Renal cortex interstitium (tissue), 11 donors: ENCODE measurements at regions not wholly inside any gene's neighbourhood (a gene's known extent, or its start where the extent isn't known, plus 50 kb on each side); places are given as distances from the start of the nearest gene placed in this dataset.

Source experiments
- DNase-seq, 11 donors: peaks; one replicate each; pipeline ENCODE4 v3.0.0-alpha.2; 2013; ENCODE audit warnings: low read depth in 9 of 11, low spot score in 4 of 11; ENCODE audit errors: extremely low read depth in 1 of 11

DNA sequence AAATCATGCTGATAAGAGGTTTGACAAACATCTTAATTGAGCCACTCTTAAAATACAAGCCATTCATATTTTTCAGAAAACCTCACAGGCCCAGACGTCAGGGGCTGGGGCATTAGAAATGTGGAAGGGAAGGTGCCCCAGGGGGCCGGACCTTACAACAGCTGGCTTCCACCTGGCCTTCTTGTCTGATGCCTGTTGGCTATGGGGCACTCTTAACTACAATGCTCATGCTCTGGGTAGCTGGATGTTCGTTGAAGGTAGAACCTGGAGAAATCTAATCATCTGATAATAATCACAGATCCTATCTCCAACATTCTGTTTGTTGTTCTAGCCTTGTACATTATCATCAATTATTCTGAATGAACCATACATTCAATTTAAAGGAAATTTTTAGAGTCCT is 156.9 kb upstream of the SOX11 start:
- DNase-seq = no peak

- DNase-seq = no peak
Measured at GRCh38 chr2:5537180-5537688, 154.9 kb upstream of the SOX11 start.

- DNase-seq = no peak
Measured at GRCh38 chr2:5538313-5538712, 153.9 kb upstream of the SOX11 start.

- peak in 2 of 11 donors; percentile 35 to 51 for DNase-seq
Measured at GRCh38 chr2:5538772-5539171, 153.4 kb upstream of the SOX11 start.

DNA sequence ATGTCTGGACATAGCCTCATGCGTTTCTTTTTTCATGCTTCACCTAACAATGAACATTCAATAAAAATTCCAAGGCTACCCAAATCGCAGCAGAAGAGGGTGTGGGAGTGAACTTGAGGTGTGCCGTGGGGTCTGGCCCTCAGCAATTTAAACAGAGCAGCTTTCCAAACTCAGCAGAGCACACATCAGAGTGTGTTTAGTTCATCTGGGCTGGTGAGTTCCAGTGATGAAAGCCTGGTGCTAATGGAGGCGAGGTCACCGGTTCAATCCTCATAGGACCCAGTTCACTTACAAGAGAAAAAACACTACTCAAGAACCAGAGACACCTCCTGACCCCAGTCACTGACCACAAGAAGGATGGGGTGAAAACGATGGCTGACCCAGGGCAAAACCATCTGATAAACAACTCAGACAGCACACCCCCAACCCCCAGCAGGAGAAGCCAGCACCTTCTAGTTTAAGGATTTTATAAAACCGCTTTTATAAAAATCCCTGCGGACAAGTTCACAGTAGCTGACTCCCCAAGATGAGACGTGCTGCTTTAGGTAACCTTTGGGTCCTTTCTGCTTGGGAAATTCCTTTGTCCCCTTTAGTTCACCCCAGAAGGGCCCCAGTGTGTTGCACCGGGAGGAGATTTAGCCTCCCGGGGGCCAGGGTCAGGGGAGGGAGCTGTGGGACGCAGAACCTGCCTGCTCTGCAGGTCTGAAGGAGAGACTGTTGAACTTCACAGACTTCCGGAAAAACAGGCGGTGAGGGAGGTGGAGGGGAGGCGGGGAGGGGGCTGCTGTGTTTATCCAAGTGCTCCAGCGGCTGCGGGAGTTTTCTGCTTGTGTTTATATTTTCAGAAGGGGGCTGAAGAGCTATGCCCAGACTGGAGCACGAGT is 152.7 kb upstream of the SOX11 start:
- peak in 6 of 11 donors; percentile 19 to 72 (median 64) for DNase-seq

- no peak for DNase-seq
Measured at GRCh38 chr2:5540856-5541255, 151.3 kb upstream of the SOX11 start.

- no peak for DNase-seq
Measured at GRCh38 chr2:5544205-5544786, 147.9 kb upstream of the SOX11 start.

DNA sequence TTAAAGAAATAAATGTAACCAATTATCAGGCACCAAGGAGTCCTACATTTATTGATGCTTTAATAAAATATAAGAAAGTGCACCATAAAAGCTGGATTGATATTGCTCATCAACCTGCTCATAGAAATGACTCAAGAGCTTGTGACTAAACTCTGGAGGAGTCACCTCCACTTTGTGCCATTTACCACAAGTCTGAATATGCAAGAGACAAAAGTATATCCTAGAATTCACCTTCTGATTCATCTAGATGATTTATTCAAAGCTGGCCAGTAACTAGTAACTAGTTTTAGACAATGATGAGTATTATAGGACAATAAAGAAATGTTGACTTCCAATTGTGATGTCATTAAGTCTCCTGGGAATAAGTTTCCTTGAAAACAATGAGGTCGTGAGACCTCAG is 146.0 kb upstream of the SOX11 start:
- DNase-seq = no peak

GRCh38 chr2:5548991-5549715 is 143.0 kb upstream of the SOX11 start:
- peak in 7 of 11 donors; percentile 22 to 76 (median 43) for DNase-seq

DNA sequence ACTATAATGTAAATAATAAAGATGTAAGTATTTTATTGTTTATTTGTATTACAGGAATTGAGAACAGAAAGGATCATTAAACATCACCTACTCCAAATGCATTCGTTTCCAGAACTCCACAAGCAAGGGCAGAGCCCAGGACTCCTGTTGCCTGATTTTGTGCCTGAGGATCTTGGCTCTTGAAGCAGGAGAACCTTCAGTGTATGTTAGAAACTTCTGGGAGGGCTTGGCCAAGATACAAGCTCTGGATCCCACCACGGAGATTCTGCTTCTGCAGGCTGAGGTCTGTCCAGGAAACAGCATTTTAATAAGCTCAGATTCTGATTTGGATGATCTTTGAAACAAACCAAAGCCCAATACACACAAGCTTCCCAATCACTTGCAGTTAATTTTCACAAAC is 142.4 kb upstream of the SOX11 start:
- DNase-seq = no peak

- DNase-seq = no peak
Measured at GRCh38 chr2:5555636-5556035, 136.5 kb upstream of the SOX11 start.

- DNase-seq = peak in 7 of 11 donors; percentile 25 to 70 (median 51)
Measured at GRCh38 chr2:5561006-5561405, 131.2 kb upstream of the SOX11 start.

DNA sequence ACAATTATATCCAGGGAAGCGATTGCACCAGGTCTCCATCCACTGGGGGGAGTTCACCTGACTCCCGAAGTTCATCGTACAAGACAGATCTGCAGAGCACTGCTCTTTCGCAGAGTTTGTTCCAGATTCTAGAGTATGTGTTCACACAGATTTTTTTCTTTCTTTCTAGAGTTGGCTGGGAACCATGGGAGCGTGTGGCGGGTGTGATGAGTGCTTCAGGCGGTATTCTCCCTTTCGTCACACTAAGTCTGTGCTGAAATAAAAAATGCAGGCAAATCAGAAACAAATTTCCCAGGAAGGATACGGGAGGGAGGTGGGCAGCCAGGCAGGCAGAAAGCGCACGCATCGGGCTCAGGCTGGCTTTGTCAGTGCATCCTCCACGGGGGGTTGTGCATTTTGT is 129.8 kb upstream of the SOX11 start:
- no peak for DNase-seq

DNA sequence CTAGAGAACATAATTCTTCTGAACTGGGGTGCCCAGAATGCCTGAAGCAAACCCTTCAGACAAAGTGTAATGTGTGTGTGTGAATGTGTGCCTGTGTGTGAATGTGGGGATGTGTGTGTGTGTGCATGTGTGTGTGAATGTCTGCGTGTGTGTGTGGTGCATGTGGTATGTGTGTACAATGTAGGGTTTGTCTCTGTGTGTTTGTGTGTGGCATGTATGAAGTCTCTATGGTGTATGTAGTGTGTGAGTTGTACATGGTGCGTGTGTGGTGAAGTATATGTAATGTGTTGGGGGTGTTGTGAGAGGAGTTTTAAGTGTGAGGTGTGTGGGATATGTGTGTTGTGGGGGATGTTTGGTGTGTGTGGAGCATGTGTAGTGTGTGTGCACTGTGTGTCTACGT is 129.3 kb upstream of the SOX11 start:
- no peak for DNase-seq

DNA sequence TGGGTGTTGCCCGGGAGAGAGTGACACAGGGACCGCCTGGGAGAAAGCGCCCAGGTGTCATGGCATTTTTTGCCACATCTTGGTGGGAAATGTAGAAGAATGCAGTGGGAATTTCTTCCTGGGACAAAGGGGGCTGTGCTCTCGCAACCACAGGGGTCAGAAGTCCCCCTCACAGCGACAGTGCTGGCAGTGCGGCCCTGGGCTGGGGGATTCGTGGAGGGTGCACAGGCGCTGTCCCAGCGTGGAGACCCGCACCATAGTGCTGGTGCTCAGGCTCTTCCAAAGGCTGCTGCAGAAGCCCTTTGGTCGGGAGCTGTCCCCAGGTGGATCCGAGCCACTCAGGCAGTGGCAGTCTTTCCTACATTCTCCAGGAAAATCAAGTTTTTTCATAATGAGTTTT is 128.8 kb upstream of the SOX11 start:
- DNase-seq = no peak

DNA sequence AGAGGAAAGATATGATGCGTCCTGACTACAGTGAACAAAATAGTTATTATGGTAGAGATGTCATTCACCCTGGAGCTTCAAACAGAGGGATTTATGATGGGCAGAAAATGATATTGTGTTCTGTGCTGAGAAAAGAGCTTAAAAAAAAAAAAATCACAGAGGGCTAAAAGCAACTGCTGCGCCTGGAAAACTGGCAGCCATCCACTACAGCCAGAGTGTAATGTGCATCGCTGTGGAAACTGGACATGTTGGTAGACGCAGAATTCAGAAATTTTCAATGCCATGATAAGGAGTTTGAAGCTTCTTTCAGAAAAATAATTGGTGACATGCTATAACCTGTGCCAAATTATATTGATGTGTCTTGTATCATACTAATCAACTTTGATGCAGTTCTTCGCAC is 122.9 kb upstream of the SOX11 start:
- no peak for DNase-seq

- no peak for DNase-seq
Measured at GRCh38 chr2:5576015-5576414, 116.2 kb upstream of the SOX11 start.

GRCh38 chr2:5587766-5588165 is 104.4 kb upstream of the SOX11 start:
- DNase-seq = no peak

DNA sequence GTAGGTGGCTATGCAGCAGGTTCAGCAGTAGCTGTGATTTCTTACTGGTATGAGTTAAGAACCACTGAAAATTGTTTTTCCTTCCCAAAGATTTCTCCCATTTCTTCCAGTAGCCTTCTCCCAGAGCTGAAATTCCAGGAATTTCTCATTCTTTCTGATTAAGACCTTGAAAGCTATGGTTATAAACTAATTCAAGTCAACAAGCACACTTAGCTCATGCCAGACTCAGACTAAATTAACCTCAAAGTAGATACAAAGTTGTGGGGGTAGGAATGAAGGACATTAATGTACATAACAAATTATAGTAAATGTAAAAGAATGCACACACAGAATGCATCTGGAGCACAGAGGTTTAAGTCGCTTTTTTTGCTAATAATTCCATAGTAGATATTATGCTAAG is 103.6 kb upstream of the SOX11 start:
- no peak for DNase-seq

DNA sequence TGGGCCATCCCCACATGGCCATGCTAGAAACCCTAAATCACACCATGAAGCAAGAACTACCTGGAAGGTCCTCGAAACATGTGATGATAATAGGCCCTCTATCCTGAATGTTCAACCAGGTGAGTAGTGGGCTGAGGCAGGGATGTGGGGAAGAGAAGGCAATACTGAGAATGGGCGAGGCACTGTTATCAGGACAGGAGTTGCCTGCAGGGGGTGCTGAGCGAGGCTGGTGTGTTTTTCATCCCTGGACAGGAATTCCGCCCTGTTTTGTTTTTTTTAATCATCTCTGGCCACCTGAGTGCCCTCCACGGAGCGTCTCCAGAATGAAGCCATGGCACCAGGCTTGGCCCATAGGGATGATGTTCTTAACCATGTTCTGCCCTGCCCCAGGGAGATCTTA is 103.0 kb upstream of the SOX11 start:
- no peak for DNase-seq
